Fibroblast of lung (primary cell): ENCODE measurements at regions not wholly inside any gene's neighbourhood (a gene's known extent, or its start where the extent isn't known, plus 50 kb on each side); places are given as distances from the start of the nearest gene placed in this dataset.

Experiments used
- DNase-seq, 2 donors: peaks; one replicate each; pipeline versions ENCODE4 v3.0.0 to v3.0.0-alpha.2; 2010; ENCODE audit warnings: low read depth in 2 of 2
- H2AFZ ChIP-seq: 2 replicates; pipeline ENCODE4 v1.5.1; 2012; ENCODE audit warnings: low read length, control low read depth, inconsistent platforms
- H3K27ac ChIP-seq: 2 replicates; pipeline ENCODE4 v1.5.1; 2011; ENCODE audit warnings: low read length, control low read depth; ENCODE audit not compliant: insufficient read depth
- H3K27me3 ChIP-seq: 2 replicates; pipeline ENCODE4 v1.5.1; 2011; ENCODE audit warnings: mild to moderate bottlenecking, low read length; ENCODE audit not compliant: control insufficient read depth, insufficient read depth
- H3K36me3 ChIP-seq: 2 replicates; pipeline ENCODE4 v1.5.1; 2011; ENCODE audit warnings: low read length; ENCODE audit not compliant: control insufficient read depth, insufficient read depth
- H3K4me1 ChIP-seq: 2 replicates; pipeline ENCODE4 v1.5.1; 2011; ENCODE audit warnings: low read length; ENCODE audit not compliant: control insufficient read depth, insufficient read depth; ENCODE audit errors: extremely low read depth
- H3K4me2 ChIP-seq: 2 replicates; pipeline ENCODE4 v1.5.1; 2011; ENCODE audit warnings: low read length, control low read depth; ENCODE audit not compliant: insufficient read depth; ENCODE audit errors: extremely low read depth
- H3K4me3 ChIP-seq, 4 experiments: fragments of 200-600 bp in 1 of 4; sonication (generic) in 1 of 4; replicated peaks in 1 of 4; 2 replicates each; pipeline ENCODE4 v1.5.1; 2011 to 2016; ENCODE audit warnings: low read length in 4 of 4, low read depth in 3 of 4, mild to moderate bottlenecking in 3 of 4, control low read depth in 2 of 4, inconsistent platforms in 1 of 4, mixed read lengths in 1 of 4; ENCODE audit not compliant: insufficient read depth in 1 of 4; ENCODE audit errors: control extremely low read depth in 1 of 4
- H3K79me2 ChIP-seq: 2 replicates; pipeline ENCODE4 v1.5.1; 2012; ENCODE audit warnings: mild to moderate bottlenecking, low read length, inconsistent platforms; ENCODE audit not compliant: control insufficient read depth, insufficient read depth
- H3K9ac ChIP-seq: 2 replicates; pipeline ENCODE4 v1.5.1; 2011; ENCODE audit warnings: mild to moderate bottlenecking, low read length, control low read depth; ENCODE audit not compliant: insufficient read depth
- H3K9me3 ChIP-seq: 2 replicates; pipeline ENCODE4 v1.5.1; 2012; ENCODE audit warnings: low read depth, low read length; ENCODE audit not compliant: control insufficient read depth, insufficient read depth
- H4K20me1 ChIP-seq: 2 replicates; pipeline ENCODE4 v1.5.1; 2011; ENCODE audit warnings: low read length; ENCODE audit not compliant: control insufficient read depth, insufficient read depth; ENCODE audit errors: extremely low read depth
- EZH2 ChIP-seq: IDR thresholded peaks from 2 replicates; pipeline ENCODE4 v1.5.1; 2012; ENCODE audit warnings: low read length, control low read depth, mild to moderate bottlenecking; ENCODE audit errors: missing control alignments
- TF ChIP-seq, protein P1 (sequence below), 2 donors: IDR thresholded peaks in 1 of 2; conservative IDR thresholded peaks in 1 of 2; 1 replicate in 1 of 2; 2 replicates in 1 of 2; pipeline ENCODE4 v1.5.1; 2011 to 2012; ENCODE audit warnings: low read length in 2 of 2, control low read depth in 1 of 2, inconsistent platforms in 1 of 2, low read depth in 1 of 2, mild to moderate bottlenecking in 1 of 2

DNA sequence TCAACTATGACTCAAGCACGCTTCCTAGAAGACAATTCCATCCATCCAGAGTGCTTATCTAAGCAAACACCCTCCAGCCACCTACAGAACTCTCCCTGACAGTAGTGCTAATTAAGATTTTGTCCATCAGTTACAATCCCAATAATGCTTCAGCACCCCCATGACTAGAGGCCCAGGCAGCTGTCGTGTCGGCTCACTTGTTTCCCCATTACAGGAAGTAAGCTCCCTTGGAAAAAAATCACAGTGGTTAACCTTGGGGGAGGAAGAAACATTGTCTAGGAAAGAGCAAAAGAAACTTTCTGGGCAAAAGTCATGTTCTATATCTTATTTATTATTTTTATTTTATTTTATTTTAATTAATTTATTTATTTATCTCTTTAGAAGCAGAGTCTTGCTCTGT lies 108.8 kb upstream of the LPAR1 start:
- H3K9me3 ChIP-seq, result no peaks in the 10 kb centered on the region
- no peaks in the 10 kb centered on the region for H4K20me1 ChIP-seq
- H3K4me3 ChIP-seq, result no peak overlapping the region
- H3K27me3 ChIP-seq, result no peaks in the 10 kb centered on the region
- H3K9ac ChIP-seq, result no peak overlapping the region
- H3K36me3 ChIP-seq, result no peaks in the 10 kb centered on the region
- H3K4me2 ChIP-seq, result no peak overlapping the region
- TF ChIP-seq, protein P1, sequence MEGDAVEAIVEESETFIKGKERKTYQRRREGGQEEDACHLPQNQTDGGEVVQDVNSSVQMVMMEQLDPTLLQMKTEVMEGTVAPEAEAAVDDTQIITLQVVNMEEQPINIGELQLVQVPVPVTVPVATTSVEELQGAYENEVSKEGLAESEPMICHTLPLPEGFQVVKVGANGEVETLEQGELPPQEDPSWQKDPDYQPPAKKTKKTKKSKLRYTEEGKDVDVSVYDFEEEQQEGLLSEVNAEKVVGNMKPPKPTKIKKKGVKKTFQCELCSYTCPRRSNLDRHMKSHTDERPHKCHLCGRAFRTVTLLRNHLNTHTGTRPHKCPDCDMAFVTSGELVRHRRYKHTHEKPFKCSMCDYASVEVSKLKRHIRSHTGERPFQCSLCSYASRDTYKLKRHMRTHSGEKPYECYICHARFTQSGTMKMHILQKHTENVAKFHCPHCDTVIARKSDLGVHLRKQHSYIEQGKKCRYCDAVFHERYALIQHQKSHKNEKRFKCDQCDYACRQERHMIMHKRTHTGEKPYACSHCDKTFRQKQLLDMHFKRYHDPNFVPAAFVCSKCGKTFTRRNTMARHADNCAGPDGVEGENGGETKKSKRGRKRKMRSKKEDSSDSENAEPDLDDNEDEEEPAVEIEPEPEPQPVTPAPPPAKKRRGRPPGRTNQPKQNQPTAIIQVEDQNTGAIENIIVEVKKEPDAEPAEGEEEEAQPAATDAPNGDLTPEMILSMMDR (conservative IDR thresholded peaks at IDR 0.05 in 1 of 2, IDR thresholded peaks at IDR 0.05 in 1 of 2; ENCODE audit: low read depth in 1 of 2, low read length in 2 of 2), result no peak
- no peak for TF ChIP-seq EZH2
- H3K27ac ChIP-seq, result no peak overlapping the region
- no peak for DNase-seq
- H2AFZ ChIP-seq, result no peak overlapping the region
- no peaks in the 10 kb centered on the region for H3K79me2 ChIP-seq
- H3K4me1 ChIP-seq, result peaks cover 8% of the 10 kb centered on the region

DNA sequence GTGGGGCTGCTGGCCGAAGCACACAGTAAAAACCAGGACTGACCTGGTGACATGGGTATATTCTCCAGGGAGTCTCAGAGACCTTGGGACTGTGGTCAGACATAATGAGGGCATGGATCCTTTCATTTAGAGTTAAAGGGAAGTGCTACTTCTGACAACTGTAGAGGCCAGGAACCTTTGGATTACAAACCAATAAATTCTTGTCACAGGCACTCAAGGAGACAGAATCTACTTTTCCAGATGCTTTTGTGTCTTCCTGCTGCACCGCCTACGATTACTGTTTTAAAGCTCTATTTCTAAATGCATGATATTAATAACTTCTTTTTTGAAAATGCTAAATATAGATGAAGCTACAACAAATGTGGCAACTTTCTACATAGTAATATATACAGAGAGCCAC lies 106.5 kb upstream of the LPAR1 start:
- no peak for DNase-seq
- Histone ChIP-seq H3K4me1 (peaks cover 8% of the 10 kb centered on the region), H3K4me3 (no peak overlapping the region), H4K20me1 (no peaks in the 10 kb centered on the region), H3K27ac (no peak overlapping the region), H3K4me2 (no peak overlapping the region), H3K27me3 (no peaks in the 10 kb centered on the region), H3K9ac (no peak overlapping the region), H3K9me3 (no peaks in the 10 kb centered on the region), H3K36me3 (no peaks in the 10 kb centered on the region), H2AFZ (no peak overlapping the region), H3K79me2 (no peaks in the 10 kb centered on the region)
- TF ChIP-seq, protein P1 (conservative IDR thresholded peaks at IDR 0.05 in 1 of 2, IDR thresholded peaks at IDR 0.05 in 1 of 2; ENCODE audit: low read depth in 1 of 2, low read length in 2 of 2), result no peak
- TF ChIP-seq EZH2, result no peak

DNA sequence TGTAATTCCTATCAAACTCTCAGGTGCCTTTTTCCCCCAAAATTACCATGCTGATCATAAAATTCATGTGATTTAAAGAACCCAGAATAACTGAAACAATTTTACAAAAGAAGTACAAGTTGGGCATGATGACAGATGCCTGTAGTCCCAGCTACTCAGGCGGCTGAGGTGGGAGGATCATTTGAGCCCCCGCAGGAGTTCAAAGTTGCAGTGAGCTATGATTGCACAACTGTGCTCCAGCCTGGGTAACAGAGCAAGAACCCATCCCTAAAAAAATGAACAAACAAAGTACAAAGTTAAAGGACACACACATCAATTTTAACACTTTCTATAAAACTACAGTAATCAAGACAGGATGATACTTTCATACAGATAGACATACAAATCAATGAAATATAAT lies 97.9 kb upstream of the LPAR1 start:
- no peaks in the 10 kb centered on the region for H3K79me2 ChIP-seq
- H4K20me1 ChIP-seq, result no peaks in the 10 kb centered on the region
- H3K9ac ChIP-seq, result no peak overlapping the region
- no peak overlapping the region for H3K4me2 ChIP-seq
- H2AFZ ChIP-seq, result no peak overlapping the region
- H3K4me1 ChIP-seq, result no peaks in the 10 kb centered on the region
- H3K36me3 ChIP-seq, result no peaks in the 10 kb centered on the region
- no peak for DNase-seq
- no peak overlapping the region for H3K27ac ChIP-seq
- no peaks in the 10 kb centered on the region for H3K27me3 ChIP-seq
- no peak overlapping the region for H3K4me3 ChIP-seq
- no peaks in the 10 kb centered on the region for H3K9me3 ChIP-seq
- TF ChIP-seq, protein P1 (conservative IDR thresholded peaks at IDR 0.05 in 1 of 2, IDR thresholded peaks at IDR 0.05 in 1 of 2; ENCODE audit: low read depth in 1 of 2, low read length in 2 of 2), result no peak
- no peak for TF ChIP-seq EZH2
